GM21528 (cell line): ENCODE measurements at regions not wholly inside any gene's neighbourhood (a gene's known extent, or its start where the extent isn't known, plus 50 kb on each side); places are given as distances from the start of the nearest gene placed in this dataset.

Source experiments
- ATAC-seq: cut with Tn5 transposase; IDR thresholded peaks from one replicate; pipeline ENCODE4 v1.9.1; 2021; ENCODE audit warnings: mild to moderate bottlenecking, moderate library complexity; ENCODE audit not compliant: unreplicated experiment, low FRiP score

GRCh38 chr20:24084281-24084680 is 95.7 kb upstream of the GGTLC1 start:
- no peak for ATAC-seq

- no peak for ATAC-seq
Observed at GRCh38 chr20:24081077-24081476, 92.5 kb upstream of the GGTLC1 start.

GRCh38 chr20:24079661-24080412 is 91.3 kb upstream of the GGTLC1 start:
- ATAC-seq, result no peak

GRCh38 chr20:24077145-24077544 is 88.6 kb upstream of the GGTLC1 start:
- ATAC-seq, result no peak

- no peak for ATAC-seq
Observed at GRCh38 chr20:24070679-24071078, 82.1 kb upstream of the GGTLC1 start.

- ATAC-seq, result no peak
Observed at GRCh38 chr20:24066076-24066700, 77.6 kb upstream of the GGTLC1 start.

- no peak for ATAC-seq
Observed at GRCh38 chr20:24064915-24065314, 76.3 kb upstream of the GGTLC1 start.

- ATAC-seq, result no peak
Observed at GRCh38 chr20:24064092-24064491, 75.5 kb upstream of the GGTLC1 start.

- no peak for ATAC-seq
Observed at GRCh38 chr20:24063100-24063499, 74.5 kb upstream of the GGTLC1 start.

- no peak for ATAC-seq
Observed at GRCh38 chr20:24060851-24061590, 72.4 kb upstream of the GGTLC1 start.

GRCh38 chr20:24059174-24059573 is 70.6 kb upstream of the GGTLC1 start:
- ATAC-seq, result no peak

- no peak for ATAC-seq
Observed at GRCh38 chr20:24056491-24056890, 67.9 kb upstream of the GGTLC1 start.

- ATAC-seq, result no peak
Observed at GRCh38 chr20:24052599-24053275, 64.2 kb upstream of the GGTLC1 start.

GRCh38 chr20:24051160-24051559 is 62.6 kb upstream of the GGTLC1 start:
- no peak for ATAC-seq

- ATAC-seq, result no peak
Observed at GRCh38 chr20:24050119-24050518, 61.5 kb upstream of the GGTLC1 start.

GRCh38 chr20:24049081-24049480 is 60.5 kb upstream of the GGTLC1 start:
- no peak for ATAC-seq

- no peak for ATAC-seq
Observed at GRCh38 chr20:24048024-24048611, 59.5 kb upstream of the GGTLC1 start.

GRCh38 chr20:24046888-24047287 is 58.3 kb upstream of the GGTLC1 start:
- ATAC-seq, result no peak

- no peak for ATAC-seq
Observed at GRCh38 chr20:24045621-24046318, 57.2 kb upstream of the GGTLC1 start.

GRCh38 chr20:24043294-24043693 is 54.7 kb upstream of the GGTLC1 start:
- ATAC-seq, result no peak
